K562 (cell line): ENCODE measurements at regions not wholly inside any gene's neighbourhood (a gene's known extent, or its start where the extent isn't known, plus 50 kb on each side); places are given as distances from the start of the nearest gene placed in this dataset.

ENCODE experiments used
- CBX3 ChIP-seq, 2 experiments: IDR thresholded peaks; 1 replicate in 1 of 2; 2 replicates in 1 of 2; pipeline ENCODE4 v1.6.1; 2012; ENCODE audit warnings: inconsistent platforms in 2 of 2, low read length in 2 of 2, borderline replicate concordance in 1 of 2, control low read depth in 1 of 2
- KAT7 ChIP-seq: sonication (generic); formaldehyde crosslinking; IDR thresholded peaks from 2 replicates; pipeline ENCODE4 v1.8.0; 2022; ENCODE audit warnings: missing genetic modification reagents, mild to moderate bottlenecking, borderline replicate concordance
- MTA1 ChIP-seq: fragments of 450-650 bp; IDR thresholded peaks from 2 replicates; pipeline ENCODE4 v1.6.1; 2017; ENCODE audit warnings: borderline replicate concordance
- RBM14 ChIP-seq: fragments of 200-400 bp; formaldehyde crosslinking; IDR thresholded peaks from 2 replicates; pipeline ENCODE4 v1.6.1; 2018; ENCODE audit warnings: low read depth, mild to moderate bottlenecking, low read length, moderate library complexity, borderline replicate concordance; ENCODE audit not compliant: insufficient read depth
- TEAD2 ChIP-seq: fragments of 450-650 bp; IDR thresholded peaks from 2 replicates; pipeline ENCODE4 v1.6.1; 2016; ENCODE audit warnings: missing genetic modification characterization, control low read depth, missing compliant biosample characterization
- TF ChIP-seq, protein P1 (sequence below): fragments of 450-650 bp; formaldehyde crosslinking; IDR thresholded peaks from 2 replicates; pipeline ENCODE4 v1.4.0; 2022; ENCODE audit warnings: mild to moderate bottlenecking, moderate library complexity
- TF ChIP-seq, protein P2 (sequence below), 2 experiments: fragments of 450-650 bp; IDR thresholded peaks; 2 replicates each; pipeline ENCODE4 v1.6.1; 2016; ENCODE audit warnings: mild to moderate bottlenecking in 2 of 2, borderline replicate concordance in 1 of 2, low read depth in 1 of 2, moderate library complexity in 1 of 2
- TF ChIP-seq, protein P3 (sequence below): fragments of 450-650 bp; formaldehyde crosslinking; IDR thresholded peaks from 2 replicates; pipeline ENCODE4 v1.4.0; 2020; ENCODE audit warnings: mild to moderate bottlenecking, moderate library complexity
- TF ChIP-seq, protein P4 (sequence below): sonication (generic); formaldehyde crosslinking; IDR thresholded peaks from 2 replicates; pipeline ENCODE4 v1.8.0; 2022; ENCODE audit warnings: mild to moderate bottlenecking, missing genetic modification reagents
- TF ChIP-seq, protein P5 (sequence below): fragments of 450-650 bp; IDR thresholded peaks from 2 replicates; pipeline ENCODE4 v1.6.1; 2016; ENCODE audit warnings: low read depth, mild to moderate bottlenecking, moderate library complexity
- TF ChIP-seq, protein P6 (sequence below): fragments of 250-450 bp; sonication (Bioruptor Pico); IDR thresholded peaks from 2 replicates; pipeline ENCODE4 v1.5.0; 2021; ENCODE audit warnings: mild to moderate bottlenecking, borderline replicate concordance

DNA sequence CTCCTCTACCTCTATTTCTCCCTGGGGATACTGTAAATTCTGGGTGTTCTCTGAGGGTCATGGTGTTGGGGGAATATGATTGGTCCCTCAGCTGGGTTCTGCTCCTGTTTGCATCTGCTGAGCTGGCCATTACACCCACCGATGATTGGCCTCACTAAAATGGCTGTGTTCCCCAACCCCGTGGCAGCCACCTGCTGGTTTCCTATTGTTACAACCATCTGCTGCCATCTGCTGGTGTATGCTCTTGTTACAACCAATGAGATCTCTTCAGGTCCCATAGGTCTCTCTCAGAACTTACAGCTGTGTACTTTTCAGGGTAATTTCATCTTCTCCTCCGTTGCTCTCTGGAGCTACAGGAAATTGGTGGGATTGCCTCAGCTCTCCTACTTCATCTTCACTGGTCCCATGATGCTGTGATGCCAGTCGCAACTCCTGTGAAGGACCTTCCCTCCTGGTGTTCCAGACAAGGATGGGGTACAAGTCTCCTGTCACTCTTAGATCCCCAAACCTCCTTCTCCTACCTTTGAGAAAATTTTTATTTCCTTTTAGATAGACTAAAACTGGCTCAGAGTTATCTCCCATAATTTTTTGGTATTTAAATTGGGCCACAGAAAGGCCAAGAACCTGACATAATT, 303.5 kb upstream of the SMIM30 start (continued):
- TF ChIP-seq, protein P1, sequence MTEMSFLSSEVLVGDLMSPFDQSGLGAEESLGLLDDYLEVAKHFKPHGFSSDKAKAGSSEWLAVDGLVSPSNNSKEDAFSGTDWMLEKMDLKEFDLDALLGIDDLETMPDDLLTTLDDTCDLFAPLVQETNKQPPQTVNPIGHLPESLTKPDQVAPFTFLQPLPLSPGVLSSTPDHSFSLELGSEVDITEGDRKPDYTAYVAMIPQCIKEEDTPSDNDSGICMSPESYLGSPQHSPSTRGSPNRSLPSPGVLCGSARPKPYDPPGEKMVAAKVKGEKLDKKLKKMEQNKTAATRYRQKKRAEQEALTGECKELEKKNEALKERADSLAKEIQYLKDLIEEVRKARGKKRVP (CRISPR knock-in tag) = no peak
- TF ChIP-seq RBM14 = no peak
- no peak for TF ChIP-seq KAT7 (CRISPR knock-in tag)
- TF ChIP-seq MTA1 = no peak
- TF ChIP-seq, protein P2, sequence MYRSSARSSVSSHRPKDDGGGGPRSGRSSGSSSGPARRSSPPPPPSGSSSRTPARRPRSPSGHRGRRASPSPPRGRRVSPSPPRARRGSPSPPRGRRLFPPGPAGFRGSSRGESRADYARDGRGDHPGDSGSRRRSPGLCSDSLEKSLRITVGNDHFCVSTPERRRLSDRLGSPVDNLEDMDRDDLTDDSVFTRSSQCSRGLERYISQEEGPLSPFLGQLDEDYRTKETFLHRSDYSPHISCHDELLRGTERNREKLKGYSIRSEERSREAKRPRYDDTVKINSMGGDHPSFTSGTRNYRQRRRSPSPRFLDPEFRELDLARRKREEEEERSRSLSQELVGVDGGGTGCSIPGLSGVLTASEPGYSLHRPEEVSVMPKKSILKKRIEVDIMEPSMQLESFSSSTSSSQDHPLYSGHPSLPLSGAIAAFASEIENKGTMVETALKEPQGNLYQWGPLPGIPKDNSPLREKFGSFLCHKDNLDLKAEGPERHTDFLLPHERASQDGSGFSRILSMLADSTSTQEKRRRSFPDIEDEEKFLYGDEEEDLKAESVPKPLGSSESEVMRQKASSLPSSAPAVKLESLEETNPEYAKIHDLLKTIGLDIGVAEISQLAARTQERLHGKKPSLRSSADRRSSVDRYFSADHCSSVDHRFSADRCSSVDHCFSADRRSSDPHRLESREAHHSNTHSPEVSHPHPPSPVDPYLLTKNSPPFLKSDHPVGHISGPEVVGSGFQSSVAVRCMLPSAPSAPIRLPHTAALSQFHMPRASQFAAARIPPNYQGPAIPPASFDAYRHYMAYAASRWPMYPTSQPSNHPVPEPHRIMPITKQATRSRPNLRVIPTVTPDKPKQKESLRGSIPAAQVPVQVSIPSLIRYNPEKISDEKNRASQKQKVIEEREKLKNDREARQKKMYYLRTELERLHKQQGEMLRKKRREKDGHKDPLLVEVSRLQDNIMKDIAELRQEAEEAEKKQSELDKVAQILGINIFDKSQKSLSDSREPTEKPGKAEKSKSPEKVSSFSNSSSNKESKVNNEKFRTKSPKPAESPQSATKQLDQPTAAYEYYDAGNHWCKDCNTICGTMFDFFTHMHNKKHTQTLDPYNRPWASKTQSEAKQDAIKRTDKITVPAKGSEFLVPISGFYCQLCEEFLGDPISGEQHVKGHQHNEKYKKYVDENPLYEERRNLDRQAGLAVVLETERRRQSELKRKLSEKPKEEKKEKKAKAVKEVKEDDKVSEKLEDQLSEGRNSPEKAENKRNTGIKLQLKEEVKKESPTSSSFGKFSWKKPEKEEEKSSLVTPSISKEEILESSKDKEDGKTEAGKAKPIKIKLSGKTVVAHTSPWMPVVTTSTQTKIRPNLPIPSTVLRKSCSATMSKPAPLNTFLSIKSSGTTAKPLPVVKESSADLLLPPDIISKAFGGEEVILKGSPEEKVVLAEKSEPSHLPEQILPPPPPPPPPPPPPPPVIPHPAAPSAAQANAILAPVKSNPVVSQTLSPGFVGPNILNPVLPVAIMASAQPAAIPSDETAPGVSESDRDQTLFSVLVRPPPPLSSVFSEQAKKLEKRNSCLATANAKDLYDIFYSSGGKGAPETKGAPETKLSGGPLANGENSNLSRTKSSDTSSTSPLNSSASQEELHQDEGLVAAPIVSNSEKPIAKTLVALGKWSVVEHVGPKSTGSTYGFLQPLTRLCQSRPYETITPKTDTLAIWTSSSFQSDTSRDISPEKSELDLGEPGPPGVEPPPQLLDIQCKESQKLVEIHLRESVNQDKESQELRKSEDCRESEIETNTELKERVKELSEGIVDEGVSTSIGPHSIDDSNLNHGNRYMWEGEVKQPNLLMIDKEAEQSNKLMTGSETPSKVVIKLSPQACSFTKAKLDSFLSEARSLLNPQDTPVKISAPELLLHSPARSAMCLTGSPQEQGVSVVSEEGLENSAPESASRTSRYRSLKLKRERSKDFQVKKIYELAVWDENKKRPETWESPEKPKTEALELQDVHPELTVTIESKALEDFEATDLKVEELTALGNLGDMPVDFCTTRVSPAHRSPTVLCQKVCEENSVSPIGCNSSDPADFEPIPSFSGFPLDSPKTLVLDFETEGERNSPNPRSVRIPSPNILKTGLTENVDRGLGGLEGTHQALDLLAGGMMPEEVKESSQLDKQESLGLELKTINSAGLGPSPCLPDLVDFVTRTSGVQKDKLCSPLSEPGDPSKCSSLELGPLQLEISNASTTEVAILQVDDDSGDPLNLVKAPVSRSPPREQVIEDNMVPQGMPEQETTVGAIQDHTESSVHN (IDR thresholded peaks at IDR 0.05; ENCODE audit: borderline replicate concordance in 1 of 2, low read depth in 1 of 2) = no peak
- TF ChIP-seq, protein P3, sequence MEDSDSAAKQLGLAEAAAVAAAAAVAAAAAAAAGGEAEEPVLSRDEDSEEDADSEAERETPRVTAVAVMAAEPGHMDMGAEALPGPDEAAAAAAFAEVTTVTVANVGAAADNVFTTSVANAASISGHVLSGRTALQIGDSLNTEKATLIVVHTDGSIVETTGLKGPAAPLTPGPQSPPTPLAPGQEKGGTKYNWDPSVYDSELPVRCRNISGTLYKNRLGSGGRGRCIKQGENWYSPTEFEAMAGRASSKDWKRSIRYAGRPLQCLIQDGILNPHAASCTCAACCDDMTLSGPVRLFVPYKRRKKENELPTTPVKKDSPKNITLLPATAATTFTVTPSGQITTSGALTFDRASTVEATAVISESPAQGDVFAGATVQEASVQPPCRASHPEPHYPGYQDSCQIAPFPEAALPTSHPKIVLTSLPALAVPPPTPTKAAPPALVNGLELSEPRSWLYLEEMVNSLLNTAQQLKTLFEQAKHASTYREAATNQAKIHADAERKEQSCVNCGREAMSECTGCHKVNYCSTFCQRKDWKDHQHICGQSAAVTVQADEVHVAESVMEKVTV (CRISPR knock-in tag) = peak; percentile 90
- peak in 1 of 2 experiments; percentile 57; a peak in 1 of 3 replicates for TF ChIP-seq CBX3 (IDR thresholded peaks at IDR 0.05; ENCODE audit: borderline replicate concordance in 1 of 2, low read length in 2 of 2)
- TF ChIP-seq, protein P4, sequence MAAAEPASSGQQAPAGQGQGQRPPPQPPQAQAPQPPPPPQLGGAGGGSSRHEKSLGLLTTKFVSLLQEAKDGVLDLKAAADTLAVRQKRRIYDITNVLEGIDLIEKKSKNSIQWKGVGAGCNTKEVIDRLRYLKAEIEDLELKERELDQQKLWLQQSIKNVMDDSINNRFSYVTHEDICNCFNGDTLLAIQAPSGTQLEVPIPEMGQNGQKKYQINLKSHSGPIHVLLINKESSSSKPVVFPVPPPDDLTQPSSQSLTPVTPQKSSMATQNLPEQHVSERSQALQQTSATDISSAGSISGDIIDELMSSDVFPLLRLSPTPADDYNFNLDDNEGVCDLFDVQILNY = 0 out of 2 replicates have a peak, but pooled peaks have one; percentile 80
- TF ChIP-seq, protein P5, sequence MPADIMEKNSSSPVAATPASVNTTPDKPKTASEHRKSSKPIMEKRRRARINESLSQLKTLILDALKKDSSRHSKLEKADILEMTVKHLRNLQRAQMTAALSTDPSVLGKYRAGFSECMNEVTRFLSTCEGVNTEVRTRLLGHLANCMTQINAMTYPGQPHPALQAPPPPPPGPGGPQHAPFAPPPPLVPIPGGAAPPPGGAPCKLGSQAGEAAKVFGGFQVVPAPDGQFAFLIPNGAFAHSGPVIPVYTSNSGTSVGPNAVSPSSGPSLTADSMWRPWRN = no peak
- no peak for TF ChIP-seq TEAD2
- TF ChIP-seq, protein P6, sequence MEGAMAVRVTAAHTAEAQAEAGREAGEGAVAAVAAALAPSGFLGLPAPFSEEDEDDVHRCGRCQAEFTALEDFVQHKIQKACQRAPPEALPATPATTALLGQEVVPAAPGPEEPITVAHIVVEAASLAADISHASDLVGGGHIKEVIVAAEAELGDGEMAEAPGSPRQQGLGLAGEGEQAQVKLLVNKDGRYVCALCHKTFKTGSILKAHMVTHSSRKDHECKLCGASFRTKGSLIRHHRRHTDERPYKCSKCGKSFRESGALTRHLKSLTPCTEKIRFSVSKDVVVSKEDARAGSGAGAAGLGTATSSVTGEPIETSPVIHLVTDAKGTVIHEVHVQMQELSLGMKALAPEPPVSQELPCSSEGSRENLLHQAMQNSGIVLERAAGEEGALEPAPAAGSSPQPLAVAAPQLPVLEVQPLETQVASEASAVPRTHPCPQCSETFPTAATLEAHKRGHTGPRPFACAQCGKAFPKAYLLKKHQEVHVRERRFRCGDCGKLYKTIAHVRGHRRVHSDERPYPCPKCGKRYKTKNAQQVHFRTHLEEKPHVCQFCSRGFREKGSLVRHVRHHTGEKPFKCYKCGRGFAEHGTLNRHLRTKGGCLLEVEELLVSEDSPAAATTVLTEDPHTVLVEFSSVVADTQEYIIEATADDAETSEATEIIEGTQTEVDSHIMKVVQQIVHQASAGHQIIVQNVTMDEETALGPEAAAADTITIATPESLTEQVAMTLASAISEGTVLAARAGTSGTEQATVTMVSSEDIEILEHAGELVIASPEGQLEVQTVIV (CRISPR knock-in tag) = no peak
